GM19043 (cell line): ENCODE measurements at regions not wholly inside any gene's neighbourhood (a gene's known extent, or its start where the extent isn't known, plus 50 kb on each side); places are given as distances from the start of the nearest gene placed in this dataset.

Experiments
- ATAC-seq: cut with Tn5 transposase; IDR thresholded peaks from one replicate; pipeline ENCODE4 v1.9.1; 2021; ENCODE audit warnings: low read depth; ENCODE audit not compliant: unreplicated experiment

DNA sequence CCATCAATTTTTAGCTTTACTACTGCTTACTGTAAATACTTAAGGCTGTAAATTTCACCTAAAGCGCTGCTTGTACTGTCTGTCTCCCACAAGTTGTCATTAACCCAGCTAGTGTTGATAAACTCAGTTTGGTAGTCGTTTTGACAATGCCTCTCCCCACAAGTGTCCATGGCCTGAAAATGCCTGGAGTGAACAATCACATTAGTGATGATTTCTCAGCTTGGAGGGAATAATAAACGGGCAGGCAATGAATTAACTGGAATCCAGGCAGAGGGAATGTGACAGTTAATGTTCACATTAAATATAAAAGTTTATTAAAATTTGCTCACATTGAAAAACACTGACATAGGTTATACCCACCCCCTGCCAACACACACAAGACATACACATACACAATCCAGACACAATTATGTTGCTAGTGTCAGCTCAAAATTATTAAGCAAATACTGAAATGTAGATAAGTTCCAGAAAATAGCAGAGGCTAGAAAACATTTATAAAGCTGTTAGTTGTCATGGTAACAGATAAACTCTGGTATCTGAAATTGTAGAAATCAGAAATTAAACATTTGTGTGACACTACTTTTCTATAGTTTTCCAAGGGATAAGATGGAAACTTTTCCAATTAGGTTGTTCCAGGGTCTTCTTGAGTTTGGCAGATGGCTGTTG, 341.9 kb downstream of the DIRAS2 start:
- ATAC-seq, result no peak

GRCh38 chr9:90301277-90301653, 341.4 kb downstream of the DIRAS2 start:
- no peak for ATAC-seq

- no peak for ATAC-seq
Measured at GRCh38 chr9:90303655-90304054, 339.0 kb downstream of the DIRAS2 start.

- ATAC-seq, result no peak
Measured at GRCh38 chr9:90306158-90306557, 336.5 kb downstream of the DIRAS2 start.

DNA sequence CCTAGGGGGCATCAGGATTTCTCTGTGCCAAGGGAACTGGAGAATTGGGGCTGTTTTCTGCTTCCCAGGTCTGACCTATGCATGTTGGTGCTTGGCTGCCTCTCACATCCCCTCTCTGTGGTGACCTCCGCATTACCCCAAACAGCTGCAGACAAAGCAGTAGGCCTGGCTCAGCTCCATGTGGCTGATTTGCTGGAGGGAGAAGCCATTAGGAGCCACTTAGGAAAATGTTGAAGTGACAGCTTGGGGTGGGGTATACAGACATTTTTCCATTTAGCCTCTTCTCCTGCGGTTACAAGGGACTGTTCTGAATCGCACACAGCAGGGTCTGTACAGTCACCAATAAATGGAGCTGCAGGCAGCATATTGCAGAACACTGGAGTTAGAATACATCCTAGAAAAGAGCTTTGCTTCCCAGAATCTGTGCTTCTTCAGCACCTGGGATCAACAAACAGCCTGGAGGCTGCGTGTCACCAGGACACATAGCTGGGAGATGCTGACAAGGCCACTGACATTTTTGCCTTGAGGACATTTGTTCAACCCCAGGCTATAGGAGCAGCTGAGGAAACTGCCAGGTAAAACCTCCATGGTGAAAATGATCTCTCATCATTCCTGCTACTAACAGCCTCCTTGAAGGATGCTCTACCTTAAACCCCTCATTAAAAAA, 335.3 kb downstream of the DIRAS2 start:
- no peak for ATAC-seq

DNA sequence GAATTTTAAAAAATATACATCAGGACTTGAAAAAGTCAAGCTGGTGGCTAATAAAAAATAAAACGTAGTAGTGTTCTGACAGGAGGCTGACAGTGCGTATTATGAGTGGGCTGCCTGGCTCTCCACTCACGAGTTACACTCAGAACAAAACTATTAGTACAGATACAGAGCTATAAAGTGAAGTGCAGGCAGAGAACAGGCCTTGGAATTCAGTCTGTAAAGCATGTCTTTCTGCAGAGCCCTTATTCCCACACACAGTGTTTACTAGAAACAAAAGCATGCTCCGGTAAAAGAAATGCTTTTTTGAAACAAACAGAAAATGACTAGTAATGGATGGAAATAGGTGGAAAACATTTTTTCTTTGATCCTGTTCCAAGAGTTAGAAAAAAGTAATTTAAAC, 334.7 kb downstream of the DIRAS2 start:
- ATAC-seq, result no peak

- no peak for ATAC-seq
Measured at GRCh38 chr9:90308691-90309090, 333.9 kb downstream of the DIRAS2 start.

DNA sequence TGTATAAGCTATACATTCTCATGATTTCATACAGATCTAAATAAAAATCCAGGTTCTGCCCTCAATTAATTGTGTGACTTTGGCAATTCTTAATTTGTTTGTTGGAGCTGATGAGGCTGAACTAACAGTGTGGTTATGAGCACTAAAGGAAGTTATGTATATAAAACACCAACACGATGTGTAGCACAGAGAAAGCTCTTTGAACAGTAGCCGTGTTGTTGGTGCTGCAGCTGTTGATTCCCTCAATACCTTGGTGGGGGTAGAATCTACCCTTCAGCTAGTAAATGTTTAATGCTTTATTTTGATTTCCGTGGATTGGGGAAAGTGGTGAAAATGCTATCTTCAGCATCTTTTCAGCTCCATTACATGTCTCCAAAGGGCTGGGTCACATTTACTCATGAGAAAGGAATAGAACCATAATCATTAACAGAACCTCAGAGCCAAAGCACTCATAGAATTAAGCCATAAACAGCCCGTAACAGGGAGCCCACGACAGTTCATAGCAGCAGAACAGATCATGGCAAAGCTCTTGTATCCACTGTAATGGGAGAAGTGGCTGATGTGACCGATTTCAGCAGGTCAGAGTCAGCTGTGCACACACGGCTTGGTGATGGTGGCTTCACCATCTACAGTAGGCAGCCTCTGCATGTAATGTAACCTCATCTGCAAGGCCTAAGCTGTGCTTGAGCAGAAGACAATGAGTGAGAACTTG, 332.7 kb downstream of the DIRAS2 start:
- ATAC-seq, result no peak

DNA sequence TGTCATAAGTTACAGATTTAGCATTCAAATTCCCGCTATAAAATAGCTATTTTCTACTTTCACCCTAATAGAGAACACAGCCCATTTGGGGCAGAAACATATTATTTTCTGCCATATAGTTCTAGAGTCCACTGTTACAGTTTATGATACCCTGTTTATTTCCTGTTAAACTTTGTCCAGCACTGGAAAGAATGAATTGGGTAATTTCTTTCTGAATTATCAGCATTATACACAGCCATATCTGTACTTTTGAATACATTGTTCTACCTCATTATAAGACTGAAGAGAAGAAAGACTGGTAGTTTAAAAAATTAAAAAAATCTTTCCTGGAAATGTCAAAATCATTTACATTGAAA, 332.1 kb downstream of the DIRAS2 start:
- ATAC-seq, result no peak

GRCh38 chr9:90311811-90312210, 330.8 kb downstream of the DIRAS2 start:
- no peak for ATAC-seq

- ATAC-seq, result no peak
Measured at GRCh38 chr9:90322296-90322695, 320.3 kb downstream of the DIRAS2 start.

GRCh38 chr9:90325913-90326653, 316.5 kb downstream of the DIRAS2 start:
- ATAC-seq, result no peak

GRCh38 chr9:90330231-90330630, 312.4 kb downstream of the DIRAS2 start:
- ATAC-seq, result no peak

DNA sequence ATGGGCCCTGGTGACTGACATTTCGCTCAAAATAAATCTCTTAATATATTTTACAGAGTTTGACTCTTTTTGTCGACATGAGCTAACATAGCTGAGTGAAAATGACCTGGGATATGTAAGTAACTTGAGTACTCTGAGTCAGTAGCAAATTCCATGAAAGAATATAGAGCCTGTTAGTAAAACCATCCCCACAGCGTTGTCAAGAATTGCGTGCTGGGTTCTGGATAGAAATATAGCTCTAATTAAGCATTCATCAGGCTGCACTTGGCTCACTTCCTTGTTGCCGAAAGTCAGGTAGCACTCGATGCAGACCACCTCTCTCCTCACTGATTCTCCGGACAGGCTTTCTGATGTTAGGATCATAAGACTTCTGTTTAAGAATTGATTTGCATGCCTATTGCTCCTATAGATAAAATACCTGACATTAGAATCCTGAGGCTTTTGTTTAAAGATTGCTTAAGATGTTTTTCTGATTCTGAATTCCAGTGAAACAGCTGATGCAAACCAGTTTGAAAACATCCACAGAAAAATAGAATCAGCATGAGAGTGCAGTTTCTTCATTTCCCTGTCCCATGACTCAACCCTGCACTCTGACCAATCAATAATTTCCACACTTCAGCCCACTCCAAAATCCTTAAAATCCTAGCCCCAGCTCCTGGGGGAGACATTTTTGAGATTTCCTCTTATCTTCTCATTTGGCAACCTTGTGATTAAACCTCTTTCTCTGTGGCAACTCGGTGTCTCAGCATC, 310.6 kb downstream of the DIRAS2 start:
- no peak for ATAC-seq

GRCh38 chr9:90333226-90333625, 309.4 kb downstream of the DIRAS2 start:
- no peak for ATAC-seq

GRCh38 chr9:90340421-90340820, 302.2 kb downstream of the DIRAS2 start:
- no peak for ATAC-seq

DNA sequence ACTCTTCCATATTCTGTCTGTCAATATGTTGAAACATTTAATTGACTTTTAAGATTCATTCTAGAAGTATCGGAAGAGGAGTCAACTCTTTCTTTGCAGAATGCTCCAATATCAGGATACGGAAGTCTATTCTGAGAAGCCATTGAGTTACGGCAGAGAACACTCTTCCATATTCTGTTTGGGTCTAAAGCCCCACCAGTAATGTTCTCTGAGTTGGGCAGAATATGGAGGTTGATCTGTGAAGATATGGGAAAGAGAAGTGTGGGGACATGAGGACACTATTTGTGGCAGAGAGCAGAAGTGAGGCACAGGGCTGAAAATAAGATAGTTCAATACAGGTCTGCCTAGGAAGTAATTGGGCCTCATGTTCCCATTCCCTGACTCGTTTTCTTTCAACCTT, 300.0 kb downstream of the DIRAS2 start:
- ATAC-seq, result no peak

- no peak for ATAC-seq
Measured at GRCh38 chr9:90343366-90343765, 299.3 kb downstream of the DIRAS2 start.

DNA sequence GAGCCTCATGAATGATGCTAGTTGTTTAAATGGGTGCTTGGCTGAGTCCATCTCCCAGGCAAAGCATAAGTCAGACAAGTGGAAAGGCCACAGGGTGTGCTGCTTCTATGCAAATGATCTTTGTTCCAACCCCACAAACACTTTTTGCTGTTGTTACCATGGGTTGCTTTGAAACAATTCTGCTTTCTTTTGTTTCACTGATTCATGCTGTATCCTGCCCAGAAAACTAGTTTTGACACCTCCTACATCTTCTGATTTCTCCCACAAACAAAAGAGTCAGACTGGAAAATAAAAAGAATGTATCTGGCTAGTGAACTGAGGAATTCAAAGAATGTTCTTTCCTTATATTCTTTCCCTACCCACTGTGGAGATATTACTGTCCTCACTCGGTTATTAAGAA, 298.6 kb downstream of the DIRAS2 start:
- no peak for ATAC-seq

- ATAC-seq, result no peak
Measured at GRCh38 chr9:90365666-90366065, 277.0 kb downstream of the DIRAS2 start.

DNA sequence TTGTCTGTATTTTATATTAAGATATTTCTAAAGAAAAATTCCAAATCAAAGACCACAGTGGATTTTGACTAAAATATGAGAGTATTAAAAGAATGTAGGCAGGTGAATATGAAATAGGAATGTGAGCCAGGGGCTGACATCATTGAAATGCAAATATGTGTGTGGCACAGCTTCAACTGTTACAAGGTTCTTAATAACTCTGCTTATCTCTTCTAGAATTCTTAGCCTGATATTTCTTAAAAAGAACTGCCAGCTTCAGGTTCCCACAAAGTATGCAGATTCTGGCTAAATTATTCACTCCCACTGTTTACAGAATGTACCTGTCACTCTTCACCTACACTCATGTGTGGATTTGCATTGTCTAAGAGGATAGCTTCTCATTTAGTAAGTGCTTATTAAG, 274.4 kb downstream of the DIRAS2 start:
- ATAC-seq, result no peak
